ENCODE measurements at regions not wholly inside any gene's neighbourhood (a gene's known extent, or its start where the extent isn't known, plus 50 kb on each side); places are given as distances from the start of the nearest gene placed in this dataset.

- H3K27ac ChIP-seq: no peak overlapping the region
- no peaks in the 10 kb centered on the region for H3K9me3 ChIP-seq
- no peaks in the 10 kb centered on the region for H3K36me3 ChIP-seq
- no peak for DNase-seq
- H3K27me3 ChIP-seq: no peaks in the 10 kb centered on the region
- intact Hi-C loops (cut with DNase I): no loop called here
- no peak for TF ChIP-seq CTCF (IDR thresholded peaks at IDR 0.05)
- H3K4me1 ChIP-seq: no peaks in the 10 kb centered on the region
- ATAC-seq: no peak
- no peak overlapping the region for H3K4me3 ChIP-seq
Observed at GRCh38 chr1:106688446-106688845, 368.0 kb upstream of the PRMT6 start.

- Histone ChIP-seq H3K9me3 (no peaks in the 10 kb centered on the region), H3K27me3 (no peaks in the 10 kb centered on the region), H3K4me3 (no peak overlapping the region), H3K36me3 (no peaks in the 10 kb centered on the region), H3K4me1 (no peaks in the 10 kb centered on the region), H3K27ac (no peak overlapping the region)
- intact Hi-C loops (cut with DNase I): no loop called here
- no peak for TF ChIP-seq CTCF (IDR thresholded peaks at IDR 0.05)
- DNase-seq (no peak), ATAC-seq (no peak)
Observed at GRCh38 chr1:106698660-106699059, 357.8 kb upstream of the PRMT6 start.

- no peak for TF ChIP-seq CTCF (IDR thresholded peaks at IDR 0.05)
- no peak for ATAC-seq
- intact Hi-C loops (cut with DNase I): no loop called here
Observed at GRCh38 chr1:106699433-106699832, 357.0 kb upstream of the PRMT6 start.

GRCh38 chr1:106700211-106700610 is 356.3 kb upstream of the PRMT6 start:
- H3K4me1 ChIP-seq: no peaks in the 10 kb centered on the region
- no peaks in the 10 kb centered on the region for H3K9me3 ChIP-seq
- H3K27me3 ChIP-seq: no peaks in the 10 kb centered on the region
- TF ChIP-seq CTCF (IDR thresholded peaks at IDR 0.05): no peak
- ATAC-seq (no peak), DNase-seq (no peak)
- no peak overlapping the region for H3K4me3 ChIP-seq
- H3K27ac ChIP-seq: no peak overlapping the region
- H3K36me3 ChIP-seq: no peaks in the 10 kb centered on the region
- intact Hi-C loops (cut with DNase I): no loop called here

More at GRCh38 chr1:106699433-106699832, 357.0 kb upstream of the PRMT6 start:
- DNase-seq: no peak
- no peaks in the 10 kb centered on the region for H3K36me3 ChIP-seq
- H3K27ac ChIP-seq: no peak overlapping the region
- no peaks in the 10 kb centered on the region for H3K9me3 ChIP-seq
- no peaks in the 10 kb centered on the region for H3K4me1 ChIP-seq
- H3K4me3 ChIP-seq: no peak overlapping the region
- H3K27me3 ChIP-seq: no peaks in the 10 kb centered on the region

GRCh38 chr1:106705971-106706370 is 350.5 kb upstream of the PRMT6 start:
- H3K27me3 ChIP-seq: no peaks in the 10 kb centered on the region
- no peak overlapping the region for H3K4me3 ChIP-seq
- intact Hi-C loops (cut with DNase I): no loop called here
- no peaks in the 10 kb centered on the region for H3K4me1 ChIP-seq
- ATAC-seq: no peak
- no peaks in the 10 kb centered on the region for H3K9me3 ChIP-seq
- no peak for TF ChIP-seq CTCF (IDR thresholded peaks at IDR 0.05)
- no peak overlapping the region for H3K27ac ChIP-seq
- no peaks in the 10 kb centered on the region for H3K36me3 ChIP-seq
- DNase-seq: no peak

- ATAC-seq (no peak), DNase-seq (no peak)
- no peaks in the 10 kb centered on the region for H3K4me1 ChIP-seq
- no peaks in the 10 kb centered on the region for H3K36me3 ChIP-seq
- TF ChIP-seq CTCF (IDR thresholded peaks at IDR 0.05): no peak
- no peaks in the 10 kb centered on the region for H3K9me3 ChIP-seq
- no peak overlapping the region for H3K4me3 ChIP-seq
- intact Hi-C loops (cut with DNase I): no loop called here
- no peaks in the 10 kb centered on the region for H3K27me3 ChIP-seq
- no peak overlapping the region for H3K27ac ChIP-seq
Observed at GRCh38 chr1:106717591-106717990, 338.9 kb upstream of the PRMT6 start.

Data from upper lobe of right lung (tissue), 1 donor.